Glomerular visceral epithelial cell (primary cell): ENCODE measurements at regions not wholly inside any gene's neighbourhood (a gene's known extent, or its start where the extent isn't known, plus 50 kb on each side); places are given as distances from the start of the nearest gene placed in this dataset.
A peak's percentile ranks its signal among the peaks of the same experiment; 100 is the strongest.
"Not testable (repeated sequence)": the region's sequence is repeated elsewhere in the genome, so short reads cannot be mapped to it uniquely, and the experiment has no call there.

ENCODE experiments used
- DNase-seq: peaks from one replicate; pipeline ENCODE4 v3.0.0-alpha.2; 2016; ENCODE audit errors: extremely low spot score

- no peak for DNase-seq
Measured at GRCh38 chr6:63014290-63014689, 197.0 kb upstream of the FKBP1C start.

- no peak for DNase-seq
Measured at GRCh38 chr6:63022631-63023030, 188.6 kb upstream of the FKBP1C start.

GRCh38 chr6:63023726-63024125, 187.5 kb upstream of the FKBP1C start:
- DNase-seq = no peak

GRCh38 chr6:63049216-63049615, 162.1 kb upstream of the FKBP1C start:
- DNase-seq = no peak

- not testable (repeated sequence) for DNase-seq
Measured at GRCh38 chr6:63053206-63053605, 158.1 kb upstream of the FKBP1C start.

- DNase-seq = no peak
Measured at GRCh38 chr6:63058601-63059000, 152.7 kb upstream of the FKBP1C start.

GRCh38 chr6:63063631-63064271, 147.5 kb upstream of the FKBP1C start:
- DNase-seq = no peak

GRCh38 chr6:63066055-63066704, 145.1 kb upstream of the FKBP1C start:
- DNase-seq = peak; percentile 2

- no peak for DNase-seq
Measured at GRCh38 chr6:63094947-63095346, 116.3 kb upstream of the FKBP1C start.

- DNase-seq = no peak
Measured at GRCh38 chr6:63097222-63097621, 114.0 kb upstream of the FKBP1C start.

- no peak for DNase-seq
Measured at GRCh38 chr6:63098789-63099188, 112.5 kb upstream of the FKBP1C start.

GRCh38 chr6:63099772-63100459, 111.4 kb upstream of the FKBP1C start:
- DNase-seq = no peak

- no peak for DNase-seq
Measured at GRCh38 chr6:63114610-63115211, 96.6 kb upstream of the FKBP1C start.

- no peak for DNase-seq
Measured at GRCh38 chr6:63121166-63121565, 90.1 kb upstream of the FKBP1C start.

GRCh38 chr6:63140114-63140513, 71.2 kb upstream of the FKBP1C start:
- DNase-seq = no peak

- DNase-seq = no peak
Measured at GRCh38 chr6:63140692-63141318, 70.5 kb upstream of the FKBP1C start.

- DNase-seq = no peak
Measured at GRCh38 chr6:63149730-63150129, 61.5 kb upstream of the FKBP1C start.

GRCh38 chr6:63154535-63154934, 56.7 kb upstream of the FKBP1C start:
- DNase-seq = no peak
